CD14-positive monocyte (primary cell): ENCODE measurements at regions not wholly inside any gene's neighbourhood (a gene's known extent, or its start where the extent isn't known, plus 50 kb on each side); places are given as distances from the start of the nearest gene placed in this dataset.

Experiments
- DNase-seq, 3 donors: peaks; one replicate each; pipeline ENCODE4 v3.0.0-alpha.2; 2011 to 2022
- H2AFZ ChIP-seq: 2 replicates; pipeline ENCODE4 v1.6.0; 2012; ENCODE audit warnings: mild to moderate bottlenecking, low read depth, low read length, inconsistent platforms; ENCODE audit not compliant: insufficient read depth, poor library complexity, severe bottlenecking
- H3K27ac ChIP-seq, 2 donors: 1 replicate in 1 of 2; 2 replicates in 1 of 2; pipeline ENCODE4 v1.5.1; 2012 to 2013; ENCODE audit warnings: low read length in 2 of 2, control low read depth in 1 of 2, inconsistent platforms in 1 of 2, low read depth in 1 of 2, mild to moderate bottlenecking in 1 of 2
- H3K27me3 ChIP-seq, 2 donors: one replicate each; pipeline versions ENCODE4 v1.6.0 to v1.6.1; 2011 to 2013; ENCODE audit warnings: low read length in 2 of 2; ENCODE audit not compliant: control insufficient read depth in 2 of 2, insufficient read depth in 2 of 2
- H3K36me3 ChIP-seq, 2 donors: replicated peaks in 1 of 2; 1 replicate in 1 of 2; 2 replicates in 1 of 2; pipeline versions ENCODE4 v1.5.1 to v1.6.1; 2012 to 2013; ENCODE audit warnings: low read length in 2 of 2, control low read depth in 1 of 2, inconsistent platforms in 1 of 2, mild to moderate bottlenecking in 1 of 2; ENCODE audit not compliant: insufficient read depth in 2 of 2, control insufficient read depth in 1 of 2
- H3K4me1 ChIP-seq, 2 donors: 1 replicate in 1 of 2; 2 replicates in 1 of 2; pipeline versions ENCODE4 v1.5.1 to v1.6.1; 2012 to 2013; ENCODE audit warnings: low read length in 2 of 2, control low read depth in 1 of 2, inconsistent platforms in 1 of 2, mild to moderate bottlenecking in 1 of 2, moderate library complexity in 1 of 2; ENCODE audit not compliant: insufficient read depth in 2 of 2, control insufficient read depth in 1 of 2
- H3K4me2 ChIP-seq: replicated peaks from 2 replicates; pipeline ENCODE3; 2012; ENCODE audit warnings: low read length, moderate library complexity, mild to moderate bottlenecking; ENCODE audit not compliant: poor library complexity, severe bottlenecking; ENCODE audit errors: extremely low read depth
- H3K4me3 ChIP-seq, 3 experiments: fragments of 200-600 bp in 1 of 3; sonication (generic) in 1 of 3; replicated peaks in 1 of 3; 1 replicate in 2 of 3; 2 replicates in 1 of 3; pipeline ENCODE4 v1.5.1; 2011 to 2013; ENCODE audit warnings: low read length in 3 of 3, mild to moderate bottlenecking in 3 of 3, control low read depth in 2 of 3, low read depth in 2 of 3, inconsistent platforms in 1 of 3, moderate library complexity in 1 of 3
- H3K79me2 ChIP-seq: 2 replicates; pipeline ENCODE4 v1.6.0; 2012; ENCODE audit warnings: mild to moderate bottlenecking, control low read depth, inconsistent platforms, low read length, moderate library complexity; ENCODE audit not compliant: insufficient read depth
- H3K9ac ChIP-seq: 2 replicates; pipeline ENCODE4 v1.6.0; 2017; ENCODE audit warnings: low read length, mild to moderate bottlenecking; ENCODE audit not compliant: insufficient read depth, poor library complexity, severe bottlenecking
- H3K9me3 ChIP-seq, 2 donors: replicated peaks in 1 of 2; 1 replicate in 1 of 2; 2 replicates in 1 of 2; pipeline versions ENCODE4 v1.5.1 to v1.6.1; 2012 to 2013; ENCODE audit warnings: low read length in 2 of 2, control low read depth in 1 of 2; ENCODE audit not compliant: control insufficient read depth in 1 of 2, insufficient read depth in 1 of 2
- H4K20me1 ChIP-seq: 2 replicates; pipeline ENCODE4 v1.6.0; 2012; ENCODE audit warnings: mild to moderate bottlenecking, low read length, control low read depth, moderate library complexity; ENCODE audit not compliant: insufficient read depth
- H3K27ac Mint-ChIP-seq, 7 donors: one replicate each; pipeline ENCODE4 v1.8.0; 2020; ENCODE audit warnings: mild to moderate bottlenecking in 7 of 7, mixed read lengths in 7 of 7, moderate library complexity in 6 of 7, inconsistent platforms in 2 of 7
- H3K27me3 Mint-ChIP-seq, 3 donors: one replicate each; pipeline ENCODE4 v1.8.0; 2021 to 2022; ENCODE audit warnings: low read depth in 3 of 3, mild to moderate bottlenecking in 3 of 3, mixed read lengths in 3 of 3, moderate library complexity in 3 of 3, inconsistent platforms in 1 of 3
- H3K36me3 Mint-ChIP-seq, 2 donors: one replicate each; pipeline ENCODE4 v1.8.0; 2020; ENCODE audit warnings: mixed read lengths in 2 of 2, inconsistent platforms in 1 of 2, mild to moderate bottlenecking in 1 of 2
- H3K4me1 Mint-ChIP-seq: one replicate; pipeline ENCODE4 v1.8.0; 2020; ENCODE audit warnings: mild to moderate bottlenecking, mixed read lengths
- H3K4me3 Mint-ChIP-seq, 2 donors: one replicate each; pipeline ENCODE4 v1.8.0; 2020; ENCODE audit warnings: mild to moderate bottlenecking in 2 of 2, mixed read lengths in 2 of 2, moderate library complexity in 1 of 2
- H3K9me3 Mint-ChIP-seq, 7 donors: one replicate each; pipeline ENCODE4 v1.8.0; 2020 to 2022; ENCODE audit warnings: mixed read lengths in 7 of 7, mild to moderate bottlenecking in 6 of 7, moderate library complexity in 6 of 7, inconsistent platforms in 2 of 7
- CTCF ChIP-seq: fragments of 200-600 bp; IDR thresholded peaks from one replicate; pipeline ENCODE4 v1.8.0; 2022; ENCODE audit warnings: antibody characterized with exemption, mild to moderate bottlenecking
- WGBS: methylation state at CpG from one replicate; pipeline ENCODE4 v1.1.5; 2013; ENCODE audit warnings: missing lambda C conversion rate; ENCODE audit not compliant: insufficient coverage; 5-methylcytosine and 5-hydroxymethylcytosine counted together
- intact Hi-C, 2 donors: fragments of 100-400 bp; cut with micrococcal nuclease; formaldehyde crosslinking; loops; one replicate each; pipeline versions ENCODE4 v1.15.0 to v1.15.1; 2023

- peaks cover 0 to 7% (median 2%) of the 10 kb centered on the region in 7 donors for H3K9me3 Mint-ChIP-seq
Observed at GRCh38 chr12:17371491-17372215, 718.3 kb downstream of the RERGL start.

GRCh38 chr12:17370621-17371020 is 719.4 kb downstream of the RERGL start:
- no peak overlapping the region for H3K27ac ChIP-seq
- DNase-seq = no peak
- Mint-ChIP-seq H3K27me3 (no peaks in the 10 kb centered on the region), H3K27ac (no peak overlapping the region), H3K4me3 (no peak overlapping the region), H3K36me3 (no peaks in the 10 kb centered on the region), H3K4me1 (no peaks in the 10 kb centered on the region), H3K9me3 (peaks cover 0 to 11% (median 2%) of the 10 kb centered on the region in 7 donors)
- no peak overlapping the region for H3K4me2 ChIP-seq
- peaks cover 5 to 7% of the 10 kb centered on the region in 2 donors for H3K9me3 ChIP-seq
- H3K4me1 ChIP-seq = no peaks in the 10 kb centered on the region
- intact Hi-C loops = no loop called here
- H3K4me3 ChIP-seq = no peak overlapping the region
- no peaks in the 10 kb centered on the region for H3K27me3 ChIP-seq
- no peaks in the 10 kb centered on the region for H3K79me2 ChIP-seq
- H3K9ac ChIP-seq = no peak overlapping the region
- no peak for TF ChIP-seq CTCF
- no peaks in the 10 kb centered on the region for H3K36me3 ChIP-seq
- no peak overlapping the region for H2AFZ ChIP-seq
- H4K20me1 ChIP-seq = no peaks in the 10 kb centered on the region

More at GRCh38 chr12:17371491-17372215, 718.3 kb downstream of the RERGL start:
- Histone ChIP-seq H3K27ac (no peak overlapping the region), H3K9me3 (peaks cover under 1 to 7% of the 10 kb centered on the region in 2 donors), H2AFZ (no peak overlapping the region), H3K9ac (no peak overlapping the region), H3K4me2 (no peak overlapping the region), H3K27me3 (no peaks in the 10 kb centered on the region), H4K20me1 (no peaks in the 10 kb centered on the region), H3K79me2 (no peaks in the 10 kb centered on the region), H3K4me3 (no peak overlapping the region), H3K4me1 (no peaks in the 10 kb centered on the region), H3K36me3 (no peaks in the 10 kb centered on the region)
- TF ChIP-seq CTCF = no peak
- H3K27me3 Mint-ChIP-seq = no peaks in the 10 kb centered on the region
- H3K4me1 Mint-ChIP-seq = no peaks in the 10 kb centered on the region
- H3K27ac Mint-ChIP-seq = no peak overlapping the region
- no peak overlapping the region for H3K4me3 Mint-ChIP-seq
- intact Hi-C loops = no loop called here
- H3K36me3 Mint-ChIP-seq = no peaks in the 10 kb centered on the region
- no peak for DNase-seq
- no CpG with 5 or more reads among the region's 5 CpGs for WGBS
